Pancreas (tissue), 10 donors: ENCODE measurements at regions not wholly inside any gene's neighbourhood (a gene's known extent, or its start where the extent isn't known, plus 50 kb on each side); places are given as distances from the start of the nearest gene placed in this dataset.
"Not testable (repeated sequence)": the region's sequence is repeated elsewhere in the genome, so short reads cannot be mapped to it uniquely, and the experiment has no call there.

ENCODE experiments used
- ATAC-seq, 4 donors: fragments of 200-7000 bp; cut with Tn5 transposase; one replicate each; pipeline versions ENCODE4 v1.8.0 to v1.9.1; 2020; ENCODE audit warnings: mild to moderate bottlenecking in 4 of 4, moderate library complexity in 4 of 4
- DNase-seq, 6 donors: peaks; one replicate each; pipeline ENCODE4 v3.0.0-alpha.2; 2020
- FAIRE-seq: peaks from 2 replicates; lab custom pipeline; 2012; peaks lifted over from hg19 to GRCh38; lab: Jason Lieb, UNC
- H3K27ac ChIP-seq, 4 donors: fragments of 200-600 bp; sonication (generic); 1 replicate in 3 of 4; 2 replicates in 1 of 4; pipeline versions ENCODE4 v1.5.0 to v1.8.0; 2020
- H3K27me3 ChIP-seq, 4 donors: fragments of 200-600 bp; one replicate each; pipeline ENCODE4 v1.8.0; 2021
- H3K36me3 ChIP-seq, 3 donors: fragments of 200-600 bp; sonication (generic) in 1 of 3; one replicate each; pipeline versions ENCODE4 v1.5.0 to v1.8.0; 2020 to 2021
- H3K4me1 ChIP-seq, 3 donors: fragments of 200-600 bp; one replicate each; pipeline ENCODE4 v1.8.0; 2021
- H3K4me3 ChIP-seq, 4 donors: fragments of 200-600 bp; sonication (generic) in 2 of 4; one replicate each; pipeline versions ENCODE4 v1.5.0 to v1.8.0; 2020 to 2021
- H3K9me3 ChIP-seq, 4 donors: fragments of 200-600 bp; one replicate each; pipeline ENCODE4 v1.8.0; 2021
- WGBS, 2 donors: extraction: QIAGEN DNeasy Blood & Tissue Kit; methylation state at CpG; one replicate each; pipeline ENCODE4 v1.1.7; 2013; 5-methylcytosine and 5-hydroxymethylcytosine counted together
- intact Hi-C, 3 donors: fragments of 100-400 bp; cut with DNase I; formaldehyde crosslinking; loops; one replicate each; pipeline versions ENCODE4 v1.11.1 to v1.14.2; 2022
- TF ChIP-seq, protein P1 (sequence below), 4 donors: fragments of 200-600 bp; sonication (generic) in 3 of 4; IDR thresholded peaks; one replicate each; pipeline versions ENCODE4 v1.5.0 to v1.8.0; 2021; ENCODE audit warnings: antibody characterized with exemption in 4 of 4
- donor health status: healthy with polysubstance abuse.
- donor health status: DM: no; HTN: no; CAD: no; lungs with moderate emphysema.
- donor health status: DM: no; HTN: no; CAD: no.
- donor health status: control.
- donor health status: control.
- donor health status: Bipolar disorder and iron deficiency.
- donor health status: DM: yes; HTN: yes; CAD: no.
- donor health status: DM: no; HTN: no; CAD: no.
- donor health status: DM: no; HTN: no; CAD: no.
- donor health status: DM: yes; HTN: yes; CAD: no.

- FAIRE-seq (no peak), DNase-seq (no peak), ATAC-seq (no peak)
- no peak overlapping the region for H3K4me3 ChIP-seq
- intact Hi-C loops: no loop called here
- TF ChIP-seq, protein P1, sequence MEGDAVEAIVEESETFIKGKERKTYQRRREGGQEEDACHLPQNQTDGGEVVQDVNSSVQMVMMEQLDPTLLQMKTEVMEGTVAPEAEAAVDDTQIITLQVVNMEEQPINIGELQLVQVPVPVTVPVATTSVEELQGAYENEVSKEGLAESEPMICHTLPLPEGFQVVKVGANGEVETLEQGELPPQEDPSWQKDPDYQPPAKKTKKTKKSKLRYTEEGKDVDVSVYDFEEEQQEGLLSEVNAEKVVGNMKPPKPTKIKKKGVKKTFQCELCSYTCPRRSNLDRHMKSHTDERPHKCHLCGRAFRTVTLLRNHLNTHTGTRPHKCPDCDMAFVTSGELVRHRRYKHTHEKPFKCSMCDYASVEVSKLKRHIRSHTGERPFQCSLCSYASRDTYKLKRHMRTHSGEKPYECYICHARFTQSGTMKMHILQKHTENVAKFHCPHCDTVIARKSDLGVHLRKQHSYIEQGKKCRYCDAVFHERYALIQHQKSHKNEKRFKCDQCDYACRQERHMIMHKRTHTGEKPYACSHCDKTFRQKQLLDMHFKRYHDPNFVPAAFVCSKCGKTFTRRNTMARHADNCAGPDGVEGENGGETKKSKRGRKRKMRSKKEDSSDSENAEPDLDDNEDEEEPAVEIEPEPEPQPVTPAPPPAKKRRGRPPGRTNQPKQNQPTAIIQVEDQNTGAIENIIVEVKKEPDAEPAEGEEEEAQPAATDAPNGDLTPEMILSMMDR (IDR thresholded peaks at IDR 0.05): no peak
- no peaks in the 10 kb centered on the region for H3K36me3 ChIP-seq
- H3K27me3 ChIP-seq: no peaks in the 10 kb centered on the region
- no peaks in the 10 kb centered on the region for H3K9me3 ChIP-seq
- no peak overlapping the region for H3K27ac ChIP-seq
- WGBS, 2 donors: 34 to 42% methylated on average over 1 of the region's 1 CpG
- H3K4me1 ChIP-seq: no peaks in the 10 kb centered on the region
Measured at GRCh38 chr1:96466842-96467241, 254.7 kb upstream of the PTBP2 start.

GRCh38 chr1:96469726-96470125 lies 251.9 kb upstream of the PTBP2 start:
- H3K27ac ChIP-seq, H3K4me1 ChIP-seq, H3K27me3 ChIP-seq, FAIRE-seq, H3K4me3 ChIP-seq, intact Hi-C loops, H3K36me3 ChIP-seq, ATAC-seq, H3K9me3 ChIP-seq: not testable (repeated sequence)
- WGBS, 2 donors: 88 to 96% methylated on average over 16 to 18 of the region's 24 CpGs
- peak in 1 of 6 donors; percentile 28 for DNase-seq

GRCh38 chr1:96472471-96472870 lies 249.1 kb upstream of the PTBP2 start:
- intact Hi-C loops: no loop called here
- FAIRE-seq (no peak), DNase-seq (no peak), ATAC-seq (peak in 1 of 4 donors; percentile 42)
- H3K27ac ChIP-seq: no peak overlapping the region
- no peak overlapping the region for H3K4me3 ChIP-seq
- TF ChIP-seq, protein P1 (IDR thresholded peaks at IDR 0.05): no peak
- no peaks in the 10 kb centered on the region for H3K27me3 ChIP-seq
- no peaks in the 10 kb centered on the region for H3K36me3 ChIP-seq
- H3K9me3 ChIP-seq: no peaks in the 10 kb centered on the region
- no peaks in the 10 kb centered on the region for H3K4me1 ChIP-seq

DNA sequence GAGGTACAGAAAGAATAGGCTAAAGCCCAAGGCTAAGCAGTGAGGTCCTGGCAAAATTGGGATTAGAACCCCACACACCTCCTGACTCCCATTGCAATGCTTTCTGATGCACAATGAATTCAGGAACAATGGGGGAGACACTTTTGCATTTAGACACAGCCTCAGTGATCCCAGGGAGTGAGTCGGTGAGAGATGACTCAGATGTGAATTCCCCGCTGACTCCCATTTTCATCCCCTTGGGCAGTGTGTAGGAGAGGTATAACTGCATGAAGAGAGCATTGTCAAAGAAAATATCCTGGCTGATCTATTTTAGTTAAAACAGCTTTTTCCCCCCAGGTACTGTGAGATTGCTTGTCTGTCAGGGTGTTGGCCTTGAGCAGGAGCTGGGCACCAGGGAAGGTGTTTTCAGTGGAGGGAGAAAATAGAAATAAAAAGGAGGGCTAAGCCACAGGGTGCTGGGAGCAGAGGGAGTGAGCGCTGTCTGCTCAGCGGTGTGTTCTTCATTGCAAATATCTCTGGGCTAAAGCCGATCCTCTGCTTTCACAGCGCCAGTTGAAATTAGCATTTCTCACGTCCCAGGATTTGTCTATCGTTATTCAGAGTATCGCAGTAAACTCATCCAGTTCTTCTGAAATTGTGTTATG lies 247.7 kb upstream of the PTBP2 start:
- FAIRE-seq: no peak
- Histone ChIP-seq H3K4me1 (no peaks in the 10 kb centered on the region), H3K27ac (no peak overlapping the region), H3K27me3 (no peaks in the 10 kb centered on the region), H3K36me3 (no peaks in the 10 kb centered on the region), H3K4me3 (no peak overlapping the region), H3K9me3 (no peaks in the 10 kb centered on the region)
- TF ChIP-seq, protein P1 (IDR thresholded peaks at IDR 0.05): no peak
- peak in 1 of 4 donors; percentile 34 for ATAC-seq
- 49 to 53% methylated on average over 9 of the region's 9 CpGs for whole genome bisulfite sequencing, 2 donors
- no peak for DNase-seq
- intact Hi-C loops: no loop called here

DNA sequence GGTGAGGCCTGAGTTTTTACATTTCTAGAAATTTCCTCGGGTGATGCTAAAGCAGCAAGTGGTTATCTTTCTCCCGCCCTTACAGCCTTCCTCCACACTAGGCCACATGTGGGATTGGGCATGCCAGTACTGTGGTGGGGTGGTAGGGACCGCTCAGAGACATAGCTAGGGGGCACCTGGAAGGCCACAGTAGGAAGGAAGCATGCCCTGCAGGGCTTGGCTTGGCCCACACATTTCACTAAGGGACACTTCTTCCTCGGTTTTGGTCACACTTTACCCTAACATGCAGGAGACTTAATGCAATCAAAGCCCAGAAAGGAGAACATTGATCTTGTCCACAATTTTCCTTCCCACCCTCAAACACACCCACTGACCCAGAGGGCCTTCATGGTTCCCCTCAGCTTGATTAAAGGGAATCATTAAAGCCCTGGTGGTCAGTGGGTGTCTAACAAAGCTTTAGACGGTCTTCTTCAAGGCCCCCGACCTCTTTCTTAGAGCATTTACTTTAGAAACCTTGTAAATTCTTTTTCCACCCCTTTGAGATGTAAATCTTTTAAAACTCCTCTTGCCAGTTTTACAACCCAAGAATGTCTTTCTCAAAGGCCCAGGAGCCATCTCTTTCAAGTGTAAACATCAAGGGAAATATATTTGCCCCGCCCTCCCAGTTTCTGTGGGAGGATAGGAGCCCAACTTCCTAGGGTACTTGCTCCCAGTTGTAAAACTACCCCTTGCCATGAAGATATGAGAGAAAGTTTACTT lies 246.4 kb upstream of the PTBP2 start:
- TF ChIP-seq, protein P1 (IDR thresholded peaks at IDR 0.05): no peak
- WGBS, 2 donors: 57 to 59% methylated on average over 7 of the region's 7 CpGs
- H3K9me3 ChIP-seq: no peaks in the 10 kb centered on the region
- no peaks in the 10 kb centered on the region for H3K27me3 ChIP-seq
- H3K27ac ChIP-seq: no peak overlapping the region
- no peak for ATAC-seq
- FAIRE-seq: no peak
- intact Hi-C loops: no loop called here
- no peak for DNase-seq
- H3K36me3 ChIP-seq: no peaks in the 10 kb centered on the region
- no peaks in the 10 kb centered on the region for H3K4me1 ChIP-seq
- no peak overlapping the region for H3K4me3 ChIP-seq
